H1 (cell line): ENCODE measurements at regions not wholly inside any gene's neighbourhood (a gene's known extent, or its start where the extent isn't known, plus 50 kb on each side); places are given as distances from the start of the nearest gene placed in this dataset.

Experiments used
- CTCF ChIA-PET: fragments of 300-600 bp; sonication (Branson Sonifier 250); formaldehyde crosslinking; loops from one replicate; lab custom pipeline; 2021; ENCODE audit not compliant: partially characterized antibody; lab: Charles Lee
- POLR2A ChIA-PET: fragments of 300-600 bp; sonication (Branson Sonifier 250); formaldehyde crosslinking; loops from one replicate; lab custom pipeline; 2021; ENCODE audit warnings: inconsistent platforms; ENCODE audit not compliant: partially characterized antibody; lab: Charles Lee
- DNase-seq, 2 experiments: peaks; one replicate each; pipeline versions ENCODE4 v3.0.0 to v3.0.0-alpha.2; 2010 to 2022; ENCODE audit warnings: low spot score in 2 of 2, low read depth in 1 of 2, mixed read lengths in 1 of 2
- FAIRE-seq: peaks from 2 replicates; lab custom pipeline; 2011; peaks lifted over from hg19 to GRCh38; lab: Jason Lieb, UNC
- H2AFZ ChIP-seq: 2 replicates; pipeline ENCODE4 v1.8.1; 2012; ENCODE audit warnings: low read length, inconsistent platforms
- H2AK5ac ChIP-seq: 2 replicates; pipeline ENCODE4 v1.6.1; 2013; ENCODE audit warnings: low read depth, low read length
- H2BK120ac ChIP-seq: replicated peaks from 2 replicates; pipeline ENCODE3; 2013; ENCODE audit warnings: low read depth, low read length, inconsistent platforms
- H2BK12ac ChIP-seq: 2 replicates; pipeline ENCODE4 v1.6.1; 2013; ENCODE audit warnings: low read depth, low read length
- H2BK15ac ChIP-seq: 2 replicates; pipeline ENCODE4 v1.6.1; 2013; ENCODE audit warnings: low read length
- H2BK20ac ChIP-seq: 2 replicates; pipeline ENCODE4 v1.6.1; 2013; ENCODE audit warnings: low read length
- H2BK5ac ChIP-seq: 2 replicates; pipeline ENCODE4 v1.6.1; 2013; ENCODE audit warnings: low read depth, low read length
- H3K14ac ChIP-seq: 2 replicates; pipeline ENCODE4 v1.6.1; 2013; ENCODE audit warnings: inconsistent platforms; ENCODE audit not compliant: insufficient read length
- H3K18ac ChIP-seq: 2 replicates; pipeline ENCODE4 v1.6.1; 2013; ENCODE audit warnings: low read length; ENCODE audit errors: extremely low read depth
- H3K23ac ChIP-seq: 2 replicates; pipeline ENCODE4 v1.6.1; 2013; ENCODE audit warnings: inconsistent platforms; ENCODE audit not compliant: insufficient read length
- H3K23me2 ChIP-seq: 2 replicates; pipeline ENCODE4 v1.6.1; 2013; ENCODE audit warnings: low read depth, low read length
- H3K27ac ChIP-seq: 2 replicates; pipeline ENCODE4 v1.6.1; 2011; ENCODE audit warnings: low read depth, low read length, inconsistent platforms
- H3K27me3 ChIP-seq, 4 experiments: replicated peaks in 1 of 4; 1 replicate in 1 of 4; 2 replicates in 3 of 4; pipeline versions ENCODE4 v1.6.1 to v1.8.1; 2011 to 2013; ENCODE audit warnings: low read length in 3 of 4, mild to moderate bottlenecking in 3 of 4, inconsistent platforms in 2 of 4, mixed read lengths in 2 of 4, moderate library complexity in 1 of 4; ENCODE audit not compliant: control insufficient read depth in 3 of 4, insufficient read depth in 3 of 4; ENCODE audit errors: extremely low read depth in 1 of 4
- H3K36me3 ChIP-seq, 4 experiments: 2 replicates each; pipeline versions ENCODE4 v1.6.1 to v1.8.1; 2011 to 2013; ENCODE audit warnings: mild to moderate bottlenecking in 4 of 4, low read length in 3 of 4, moderate library complexity in 2 of 4, control low read depth in 1 of 4, inconsistent platforms in 1 of 4; ENCODE audit not compliant: insufficient read depth in 4 of 4, control insufficient read depth in 2 of 4
- H3K4ac ChIP-seq: replicated peaks from 2 replicates; pipeline ENCODE3; 2013; ENCODE audit warnings: low read length, low read depth, mixed read lengths, inconsistent platforms; ENCODE audit not compliant: insufficient read length
- H3K4me1 ChIP-seq, 4 experiments: replicated peaks in 1 of 4; 1 replicate in 1 of 4; 2 replicates in 3 of 4; pipeline versions ENCODE4 v1.6.1 to v1.8.1; 2011 to 2013; ENCODE audit warnings: low read length in 3 of 4, inconsistent platforms in 2 of 4, mixed read lengths in 1 of 4; ENCODE audit not compliant: insufficient read depth in 4 of 4, control insufficient read depth in 3 of 4
- H3K4me2 ChIP-seq, 2 experiments: 2 replicates each; pipeline versions ENCODE4 v1.6.1 to v1.8.1; 2011 to 2013; ENCODE audit warnings: low read depth in 2 of 2, low read length in 2 of 2, control low read depth in 1 of 2, inconsistent platforms in 1 of 2, mild to moderate bottlenecking in 1 of 2; ENCODE audit not compliant: insufficient read depth in 1 of 2
- H3K4me3 ChIP-seq, 4 experiments: fragments of 200-600, 300-600 bp in 1 of 4; sonication (generic), shearing (Covaris generic), sonication (Bioruptor Twin) in 1 of 4; 2 replicates each; pipeline versions ENCODE4 v1.5.1 to v1.8.1; 2011 to 2016; ENCODE audit warnings: low read length in 4 of 4, low read depth in 3 of 4, control low read depth in 2 of 4, inconsistent platforms in 2 of 4, mild to moderate bottlenecking in 2 of 4, mixed read lengths in 1 of 4, moderate library complexity in 1 of 4; ENCODE audit not compliant: insufficient read depth in 2 of 4; ENCODE audit errors: extremely low read depth in 1 of 4
- H3K56ac ChIP-seq: replicated peaks from 2 replicates; pipeline ENCODE3; 2013; ENCODE audit warnings: low read depth, mild to moderate bottlenecking, mixed read lengths, low read length, inconsistent platforms; ENCODE audit not compliant: insufficient read length
- H3K79me1 ChIP-seq: 2 replicates; pipeline ENCODE4 v1.6.1; 2013; ENCODE audit warnings: low read depth, low read length, control low read depth
- H3K79me2 ChIP-seq, 2 experiments: 2 replicates each; pipeline versions ENCODE4 v1.6.1 to v1.8.1; 2012 to 2013; ENCODE audit warnings: low read length in 2 of 2, mild to moderate bottlenecking in 2 of 2, inconsistent platforms in 1 of 2; ENCODE audit not compliant: insufficient read depth in 2 of 2, control insufficient read depth in 1 of 2
- H3K9ac ChIP-seq, 4 experiments: replicated peaks in 1 of 4; 1 replicate in 1 of 4; 2 replicates in 3 of 4; pipeline versions ENCODE4 v1.6.1 to v1.8.1; 2011 to 2013; ENCODE audit warnings: low read depth in 3 of 4, low read length in 3 of 4, control low read depth in 2 of 4, mild to moderate bottlenecking in 2 of 4, moderate library complexity in 2 of 4, inconsistent platforms in 1 of 4; ENCODE audit errors: extremely low read depth in 1 of 4
- H3K9me3 ChIP-seq, 2 experiments: 2 replicates each; pipeline versions ENCODE4 v1.6.1 to v1.8.1; 2012 to 2013; ENCODE audit warnings: mild to moderate bottlenecking in 2 of 2, moderate library complexity in 2 of 2, control low read depth in 1 of 2, inconsistent platforms in 1 of 2, low read depth in 1 of 2, low read length in 1 of 2, mixed read lengths in 1 of 2; ENCODE audit not compliant: insufficient read depth in 2 of 2
- H4K20me1 ChIP-seq, 2 experiments: replicated peaks in 1 of 2; 2 replicates each; pipeline versions ENCODE3 to v1.8.1; 2011 to 2013; ENCODE audit warnings: inconsistent platforms in 2 of 2, low read length in 2 of 2, mild to moderate bottlenecking in 1 of 2; ENCODE audit not compliant: insufficient read depth in 2 of 2, control insufficient read depth in 1 of 2
- H4K5ac ChIP-seq: 2 replicates; pipeline ENCODE4 v1.6.1; 2013; ENCODE audit warnings: low read length, low read depth, mixed read lengths, inconsistent platforms; ENCODE audit not compliant: insufficient read length
- H4K8ac ChIP-seq: 2 replicates; pipeline ENCODE4 v1.8.0; 2013; ENCODE audit warnings: mild to moderate bottlenecking, moderate library complexity, low read length, inconsistent platforms; ENCODE audit not compliant: insufficient read depth; ENCODE audit errors: extremely low read depth
- H4K91ac ChIP-seq: replicated peaks from 2 replicates; pipeline ENCODE3; 2013; ENCODE audit warnings: low read length, mixed read lengths, inconsistent platforms; ENCODE audit not compliant: insufficient read length
- WGBS, 2 experiments: shearing (Covaris generic) in 1 of 2; methylation state at CpG; one replicate each; pipeline versions ENCODE4 v1.1.6 to v1.1.7; 2013 to 2015; ENCODE audit warnings: low lambda C conversion rate in 2 of 2, mixed read lengths in 2 of 2, inconsistent platforms in 1 of 2, low coverage in 1 of 2, missing lambda C conversion rate in 1 of 2; ENCODE audit not compliant: insufficient replicate concordance in 2 of 2, insufficient coverage in 1 of 2, insufficient read length in 1 of 2; ENCODE audit errors: extremely low coverage in 1 of 2, missing lambda C conversion rate in 1 of 2; 5-methylcytosine and 5-hydroxymethylcytosine counted together
- TF ChIP-seq, protein P1 (sequence below): fragments of 300-600 bp; sonication (generic); IDR thresholded peaks from 2 replicates; pipeline ENCODE4 v1.7.1; 2012; ENCODE audit warnings: low read length, moderate library complexity, mild to moderate bottlenecking, inconsistent platforms; ENCODE audit not compliant: insufficient replicate concordance

DNA sequence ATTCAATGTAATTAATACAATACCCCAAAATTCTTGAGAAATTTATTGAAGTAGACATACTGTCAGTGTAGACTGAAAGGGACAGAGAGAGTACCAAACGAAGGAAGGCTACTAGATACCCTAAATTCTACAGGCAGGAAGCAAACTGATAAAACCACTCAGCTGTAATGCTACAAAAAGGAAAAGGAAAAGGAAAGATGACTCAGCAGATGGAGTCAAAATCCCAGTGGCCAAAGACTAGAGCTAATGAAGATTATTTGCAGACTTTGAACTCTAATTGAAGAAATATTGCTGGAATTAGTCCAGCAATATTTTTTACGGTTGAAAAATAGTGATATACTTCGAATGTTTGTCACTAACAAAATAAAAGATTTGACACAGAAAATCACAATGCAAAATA is 671.9 kb downstream of the BRINP3 start:
- WGBS, 2 experiments, result 95% methylated on average over 3 of the region's 3 CpGs; no CpG with 5 or more reads in 1 of the 2 experiments
- Histone ChIP-seq H2BK20ac (no peak overlapping the region), H2BK12ac (no peak overlapping the region), H3K79me2 (no peaks in the 10 kb centered on the region), H4K5ac (no peak overlapping the region), H2BK120ac (no peak overlapping the region), H2AK5ac (no peak overlapping the region), H2AFZ (no peak overlapping the region), H3K27ac (no peak overlapping the region), H3K27me3 (no peaks in the 10 kb centered on the region), H3K36me3 (no peaks in the 10 kb centered on the region), H4K20me1 (no peaks in the 10 kb centered on the region), H4K8ac (no peak overlapping the region), H3K14ac (no peak overlapping the region), H3K4me2 (no peak overlapping the region), H3K23ac (no peak overlapping the region), H2BK15ac (no peak overlapping the region), H3K4me3 (no peak overlapping the region), H3K4ac (no peak overlapping the region), H3K56ac (no peak overlapping the region), H3K23me2 (no peaks in the 10 kb centered on the region), H3K79me1 (no peaks in the 10 kb centered on the region), H3K18ac (no peak overlapping the region), H2BK5ac (no peak overlapping the region), H3K9ac (no peak overlapping the region), H3K9me3 (no peaks in the 10 kb centered on the region), H4K91ac (no peak overlapping the region), H3K4me1 (no peaks in the 10 kb centered on the region)
- DNase-seq, result no peak
- no peak for FAIRE-seq
- ChIA-PET POLR2A (no interaction called here), CTCF (interaction anchor here (1.8 kb wide), 1 partner anchor 11 kb away, joined by 5 read pairs; no protein-coding TSS in a partner anchor)
- TF ChIP-seq, protein P1, sequence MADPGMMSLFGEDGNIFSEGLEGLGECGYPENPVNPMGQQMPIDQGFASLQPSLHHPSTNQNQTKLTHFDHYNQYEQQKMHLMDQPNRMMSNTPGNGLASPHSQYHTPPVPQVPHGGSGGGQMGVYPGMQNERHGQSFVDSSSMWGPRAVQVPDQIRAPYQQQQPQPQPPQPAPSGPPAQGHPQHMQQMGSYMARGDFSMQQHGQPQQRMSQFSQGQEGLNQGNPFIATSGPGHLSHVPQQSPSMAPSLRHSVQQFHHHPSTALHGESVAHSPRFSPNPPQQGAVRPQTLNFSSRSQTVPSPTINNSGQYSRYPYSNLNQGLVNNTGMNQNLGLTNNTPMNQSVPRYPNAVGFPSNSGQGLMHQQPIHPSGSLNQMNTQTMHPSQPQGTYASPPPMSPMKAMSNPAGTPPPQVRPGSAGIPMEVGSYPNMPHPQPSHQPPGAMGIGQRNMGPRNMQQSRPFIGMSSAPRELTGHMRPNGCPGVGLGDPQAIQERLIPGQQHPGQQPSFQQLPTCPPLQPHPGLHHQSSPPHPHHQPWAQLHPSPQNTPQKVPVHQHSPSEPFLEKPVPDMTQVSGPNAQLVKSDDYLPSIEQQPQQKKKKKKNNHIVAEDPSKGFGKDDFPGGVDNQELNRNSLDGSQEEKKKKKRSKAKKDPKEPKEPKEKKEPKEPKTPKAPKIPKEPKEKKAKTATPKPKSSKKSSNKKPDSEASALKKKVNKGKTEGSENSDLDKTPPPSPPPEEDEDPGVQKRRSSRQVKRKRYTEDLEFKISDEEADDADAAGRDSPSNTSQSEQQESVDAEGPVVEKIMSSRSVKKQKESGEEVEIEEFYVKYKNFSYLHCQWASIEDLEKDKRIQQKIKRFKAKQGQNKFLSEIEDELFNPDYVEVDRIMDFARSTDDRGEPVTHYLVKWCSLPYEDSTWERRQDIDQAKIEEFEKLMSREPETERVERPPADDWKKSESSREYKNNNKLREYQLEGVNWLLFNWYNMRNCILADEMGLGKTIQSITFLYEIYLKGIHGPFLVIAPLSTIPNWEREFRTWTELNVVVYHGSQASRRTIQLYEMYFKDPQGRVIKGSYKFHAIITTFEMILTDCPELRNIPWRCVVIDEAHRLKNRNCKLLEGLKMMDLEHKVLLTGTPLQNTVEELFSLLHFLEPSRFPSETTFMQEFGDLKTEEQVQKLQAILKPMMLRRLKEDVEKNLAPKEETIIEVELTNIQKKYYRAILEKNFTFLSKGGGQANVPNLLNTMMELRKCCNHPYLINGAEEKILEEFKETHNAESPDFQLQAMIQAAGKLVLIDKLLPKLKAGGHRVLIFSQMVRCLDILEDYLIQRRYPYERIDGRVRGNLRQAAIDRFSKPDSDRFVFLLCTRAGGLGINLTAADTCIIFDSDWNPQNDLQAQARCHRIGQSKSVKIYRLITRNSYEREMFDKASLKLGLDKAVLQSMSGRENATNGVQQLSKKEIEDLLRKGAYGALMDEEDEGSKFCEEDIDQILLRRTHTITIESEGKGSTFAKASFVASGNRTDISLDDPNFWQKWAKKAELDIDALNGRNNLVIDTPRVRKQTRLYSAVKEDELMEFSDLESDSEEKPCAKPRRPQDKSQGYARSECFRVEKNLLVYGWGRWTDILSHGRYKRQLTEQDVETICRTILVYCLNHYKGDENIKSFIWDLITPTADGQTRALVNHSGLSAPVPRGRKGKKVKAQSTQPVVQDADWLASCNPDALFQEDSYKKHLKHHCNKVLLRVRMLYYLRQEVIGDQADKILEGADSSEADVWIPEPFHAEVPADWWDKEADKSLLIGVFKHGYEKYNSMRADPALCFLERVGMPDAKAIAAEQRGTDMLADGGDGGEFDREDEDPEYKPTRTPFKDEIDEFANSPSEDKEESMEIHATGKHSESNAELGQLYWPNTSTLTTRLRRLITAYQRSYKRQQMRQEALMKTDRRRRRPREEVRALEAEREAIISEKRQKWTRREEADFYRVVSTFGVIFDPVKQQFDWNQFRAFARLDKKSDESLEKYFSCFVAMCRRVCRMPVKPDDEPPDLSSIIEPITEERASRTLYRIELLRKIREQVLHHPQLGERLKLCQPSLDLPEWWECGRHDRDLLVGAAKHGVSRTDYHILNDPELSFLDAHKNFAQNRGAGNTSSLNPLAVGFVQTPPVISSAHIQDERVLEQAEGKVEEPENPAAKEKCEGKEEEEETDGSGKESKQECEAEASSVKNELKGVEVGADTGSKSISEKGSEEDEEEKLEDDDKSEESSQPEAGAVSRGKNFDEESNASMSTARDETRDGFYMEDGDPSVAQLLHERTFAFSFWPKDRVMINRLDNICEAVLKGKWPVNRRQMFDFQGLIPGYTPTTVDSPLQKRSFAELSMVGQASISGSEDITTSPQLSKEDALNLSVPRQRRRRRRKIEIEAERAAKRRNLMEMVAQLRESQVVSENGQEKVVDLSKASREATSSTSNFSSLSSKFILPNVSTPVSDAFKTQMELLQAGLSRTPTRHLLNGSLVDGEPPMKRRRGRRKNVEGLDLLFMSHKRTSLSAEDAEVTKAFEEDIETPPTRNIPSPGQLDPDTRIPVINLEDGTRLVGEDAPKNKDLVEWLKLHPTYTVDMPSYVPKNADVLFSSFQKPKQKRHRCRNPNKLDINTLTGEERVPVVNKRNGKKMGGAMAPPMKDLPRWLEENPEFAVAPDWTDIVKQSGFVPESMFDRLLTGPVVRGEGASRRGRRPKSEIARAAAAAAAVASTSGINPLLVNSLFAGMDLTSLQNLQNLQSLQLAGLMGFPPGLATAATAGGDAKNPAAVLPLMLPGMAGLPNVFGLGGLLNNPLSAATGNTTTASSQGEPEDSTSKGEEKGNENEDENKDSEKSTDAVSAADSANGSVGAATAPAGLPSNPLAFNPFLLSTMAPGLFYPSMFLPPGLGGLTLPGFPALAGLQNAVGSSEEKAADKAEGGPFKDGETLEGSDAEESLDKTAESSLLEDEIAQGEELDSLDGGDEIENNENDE, result no peak
